HepG2 (cell line): ENCODE measurements at regions not wholly inside any gene's neighbourhood (a gene's known extent, or its start where the extent isn't known, plus 50 kb on each side); places are given as distances from the start of the nearest gene placed in this dataset.

ENCODE experiments used
- ARHGAP35 ChIP-seq: sonication (generic); formaldehyde crosslinking; IDR thresholded peaks from 2 replicates; pipeline ENCODE4 v1.9.0; 2022; ENCODE audit warnings: mild to moderate bottlenecking, inconsistent platforms, moderate library complexity, missing genetic modification reagents, borderline replicate concordance
- CBX2 ChIP-seq, 2 experiments: fragments of 200-600 bp in 1 of 2; sonication (generic); formaldehyde crosslinking in 1 of 2; IDR thresholded peaks; 2 replicates each; pipeline versions ENCODE4 v1.7.0 to v1.8.1; 2018 to 2022; ENCODE audit warnings: low read depth in 2 of 2, low read length in 1 of 2, mild to moderate bottlenecking in 1 of 2, missing genetic modification reagents in 1 of 2
- MAZ ChIP-seq, 2 experiments: sonication (generic) in 1 of 2; formaldehyde crosslinking in 1 of 2; IDR thresholded peaks; 2 replicates each; pipeline versions ENCODE4 v1.5.0 to v1.6.1; 2012 to 2020; ENCODE audit warnings: low read depth in 2 of 2, mild to moderate bottlenecking in 2 of 2, borderline replicate concordance in 1 of 2, improper control_type of control experiment in 1 of 2, low read length in 1 of 2, missing genetic modification reagents in 1 of 2, moderate library complexity in 1 of 2
- MXD4 ChIP-seq: IDR thresholded peaks from 2 replicates; pipeline ENCODE4 v1.6.1; 2016; ENCODE audit warnings: mild to moderate bottlenecking, missing biosample characterization, missing genetic modification reagents
- TARDBP ChIP-seq: sonication (generic); formaldehyde crosslinking; IDR thresholded peaks from 2 replicates; pipeline ENCODE4 v1.8.0; 2022; ENCODE audit warnings: mild to moderate bottlenecking, missing genetic modification reagents
- ZEB1 ChIP-seq: IDR thresholded peaks from 2 replicates; pipeline ENCODE4 v1.6.1; 2012; ENCODE audit warnings: mild to moderate bottlenecking, low read depth, inconsistent platforms; ENCODE audit not compliant: insufficient replicate concordance
- ZNF274 ChIP-seq: sonication (generic); formaldehyde crosslinking; IDR thresholded peaks from 2 replicates; pipeline ENCODE4 v1.5.1; 2020; ENCODE audit warnings: mild to moderate bottlenecking, missing genetic modification reagents
- ZSCAN30 ChIP-seq: sonication (generic); formaldehyde crosslinking; IDR thresholded peaks from 2 replicates; pipeline ENCODE4 v1.5.0; 2020; ENCODE audit warnings: mild to moderate bottlenecking, missing genetic modification reagents
- TF ChIP-seq, protein P1 (sequence below): sonication (generic); formaldehyde crosslinking; IDR thresholded peaks from 2 replicates; pipeline ENCODE4 v1.4.0; 2020; ENCODE audit warnings: missing genetic modification reagents
- TF ChIP-seq, protein P2 (sequence below): sonication (generic); formaldehyde crosslinking; IDR thresholded peaks from 2 replicates; pipeline ENCODE4 v1.5.0; 2020; ENCODE audit warnings: mild to moderate bottlenecking, missing genetic modification reagents, moderate library complexity
- TF ChIP-seq, protein P3 (sequence below): sonication (generic); formaldehyde crosslinking; IDR thresholded peaks from 2 replicates; pipeline ENCODE4 v1.4.0; 2020; ENCODE audit warnings: missing genetic modification reagents

DNA sequence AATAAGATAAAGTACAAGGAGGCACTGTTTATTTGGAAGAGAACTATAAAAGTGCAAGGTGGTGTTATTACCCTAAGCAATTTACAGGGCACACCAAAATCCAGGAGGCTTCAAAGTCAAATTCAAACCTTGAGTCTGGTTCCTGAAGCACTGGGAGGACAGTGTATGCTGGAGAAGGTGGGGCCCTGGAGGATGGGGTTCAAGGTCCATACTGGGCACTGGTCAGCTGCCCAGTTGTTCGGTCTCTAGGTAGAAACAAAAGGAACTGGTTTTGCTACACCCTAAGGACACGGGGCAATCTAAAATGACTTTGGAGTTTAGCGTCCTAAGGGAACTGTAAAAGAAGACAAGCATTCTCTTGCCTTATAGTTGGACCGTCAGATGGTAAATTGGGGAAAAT, 78.4 kb upstream of the ELMO1 start:
- TF ChIP-seq MXD4 = no peak
- TF ChIP-seq, protein P1, sequence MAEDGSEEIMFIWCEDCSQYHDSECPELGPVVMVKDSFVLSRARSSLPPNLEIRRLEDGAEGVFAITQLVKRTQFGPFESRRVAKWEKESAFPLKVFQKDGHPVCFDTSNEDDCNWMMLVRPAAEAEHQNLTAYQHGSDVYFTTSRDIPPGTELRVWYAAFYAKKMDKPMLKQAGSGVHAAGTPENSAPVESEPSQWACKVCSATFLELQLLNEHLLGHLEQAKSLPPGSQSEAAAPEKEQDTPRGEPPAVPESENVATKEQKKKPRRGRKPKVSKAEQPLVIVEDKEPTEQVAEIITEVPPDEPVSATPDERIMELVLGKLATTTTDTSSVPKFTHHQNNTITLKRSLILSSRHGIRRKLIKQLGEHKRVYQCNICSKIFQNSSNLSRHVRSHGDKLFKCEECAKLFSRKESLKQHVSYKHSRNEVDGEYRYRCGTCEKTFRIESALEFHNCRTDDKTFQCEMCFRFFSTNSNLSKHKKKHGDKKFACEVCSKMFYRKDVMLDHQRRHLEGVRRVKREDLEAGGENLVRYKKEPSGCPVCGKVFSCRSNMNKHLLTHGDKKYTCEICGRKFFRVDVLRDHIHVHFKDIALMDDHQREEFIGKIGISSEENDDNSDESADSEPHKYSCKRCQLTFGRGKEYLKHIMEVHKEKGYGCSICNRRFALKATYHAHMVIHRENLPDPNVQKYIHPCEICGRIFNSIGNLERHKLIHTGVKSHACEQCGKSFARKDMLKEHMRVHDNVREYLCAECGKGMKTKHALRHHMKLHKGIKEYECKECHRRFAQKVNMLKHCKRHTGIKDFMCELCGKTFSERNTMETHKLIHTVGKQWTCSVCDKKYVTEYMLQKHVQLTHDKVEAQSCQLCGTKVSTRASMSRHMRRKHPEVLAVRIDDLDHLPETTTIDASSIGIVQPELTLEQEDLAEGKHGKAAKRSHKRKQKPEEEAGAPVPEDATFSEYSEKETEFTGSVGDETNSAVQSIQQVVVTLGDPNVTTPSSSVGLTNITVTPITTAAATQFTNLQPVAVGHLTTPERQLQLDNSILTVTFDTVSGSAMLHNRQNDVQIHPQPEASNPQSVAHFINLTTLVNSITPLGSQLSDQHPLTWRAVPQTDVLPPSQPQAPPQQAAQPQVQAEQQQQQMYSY (CRISPR knock-in tag) = no peak
- TF ChIP-seq, protein P2, sequence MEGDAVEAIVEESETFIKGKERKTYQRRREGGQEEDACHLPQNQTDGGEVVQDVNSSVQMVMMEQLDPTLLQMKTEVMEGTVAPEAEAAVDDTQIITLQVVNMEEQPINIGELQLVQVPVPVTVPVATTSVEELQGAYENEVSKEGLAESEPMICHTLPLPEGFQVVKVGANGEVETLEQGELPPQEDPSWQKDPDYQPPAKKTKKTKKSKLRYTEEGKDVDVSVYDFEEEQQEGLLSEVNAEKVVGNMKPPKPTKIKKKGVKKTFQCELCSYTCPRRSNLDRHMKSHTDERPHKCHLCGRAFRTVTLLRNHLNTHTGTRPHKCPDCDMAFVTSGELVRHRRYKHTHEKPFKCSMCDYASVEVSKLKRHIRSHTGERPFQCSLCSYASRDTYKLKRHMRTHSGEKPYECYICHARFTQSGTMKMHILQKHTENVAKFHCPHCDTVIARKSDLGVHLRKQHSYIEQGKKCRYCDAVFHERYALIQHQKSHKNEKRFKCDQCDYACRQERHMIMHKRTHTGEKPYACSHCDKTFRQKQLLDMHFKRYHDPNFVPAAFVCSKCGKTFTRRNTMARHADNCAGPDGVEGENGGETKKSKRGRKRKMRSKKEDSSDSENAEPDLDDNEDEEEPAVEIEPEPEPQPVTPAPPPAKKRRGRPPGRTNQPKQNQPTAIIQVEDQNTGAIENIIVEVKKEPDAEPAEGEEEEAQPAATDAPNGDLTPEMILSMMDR (CRISPR knock-in tag) = no peak
- no peak for TF ChIP-seq ZSCAN30 (CRISPR knock-in tag)
- TF ChIP-seq ZNF274 (CRISPR knock-in tag) = no peak
- TF ChIP-seq ARHGAP35 (CRISPR knock-in tag) = no peak
- TF ChIP-seq CBX2 (IDR thresholded peaks at IDR 0.05; ENCODE audit: low read depth, low read length) = no peak
- no peak for TF ChIP-seq CBX2 (CRISPR knock-in tag; IDR thresholded peaks at IDR 0.05; ENCODE audit: low read depth)
- no peak for TF ChIP-seq MAZ (IDR thresholded peaks at IDR 0.05; ENCODE audit: borderline replicate concordance, low read depth, low read length)
- no peak for TF ChIP-seq MAZ (CRISPR knock-in tag; IDR thresholded peaks at IDR 0.05; ENCODE audit: low read depth)
- TF ChIP-seq, protein P3, sequence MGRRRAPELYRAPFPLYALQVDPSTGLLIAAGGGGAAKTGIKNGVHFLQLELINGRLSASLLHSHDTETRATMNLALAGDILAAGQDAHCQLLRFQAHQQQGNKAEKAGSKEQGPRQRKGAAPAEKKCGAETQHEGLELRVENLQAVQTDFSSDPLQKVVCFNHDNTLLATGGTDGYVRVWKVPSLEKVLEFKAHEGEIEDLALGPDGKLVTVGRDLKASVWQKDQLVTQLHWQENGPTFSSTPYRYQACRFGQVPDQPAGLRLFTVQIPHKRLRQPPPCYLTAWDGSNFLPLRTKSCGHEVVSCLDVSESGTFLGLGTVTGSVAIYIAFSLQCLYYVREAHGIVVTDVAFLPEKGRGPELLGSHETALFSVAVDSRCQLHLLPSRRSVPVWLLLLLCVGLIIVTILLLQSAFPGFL (CRISPR knock-in tag) = no peak
- no peak for TF ChIP-seq ZEB1
- TF ChIP-seq TARDBP = no peak
